ENCODE measurements at regions not wholly inside any gene's neighbourhood (a gene's known extent, or its start where the extent isn't known, plus 50 kb on each side); places are given as distances from the start of the nearest gene placed in this dataset.

GRCh38 chr13:89227356-89227755 is 1556.2 kb downstream of the SLITRK5 start:
- TF ChIP-seq, protein P1, sequence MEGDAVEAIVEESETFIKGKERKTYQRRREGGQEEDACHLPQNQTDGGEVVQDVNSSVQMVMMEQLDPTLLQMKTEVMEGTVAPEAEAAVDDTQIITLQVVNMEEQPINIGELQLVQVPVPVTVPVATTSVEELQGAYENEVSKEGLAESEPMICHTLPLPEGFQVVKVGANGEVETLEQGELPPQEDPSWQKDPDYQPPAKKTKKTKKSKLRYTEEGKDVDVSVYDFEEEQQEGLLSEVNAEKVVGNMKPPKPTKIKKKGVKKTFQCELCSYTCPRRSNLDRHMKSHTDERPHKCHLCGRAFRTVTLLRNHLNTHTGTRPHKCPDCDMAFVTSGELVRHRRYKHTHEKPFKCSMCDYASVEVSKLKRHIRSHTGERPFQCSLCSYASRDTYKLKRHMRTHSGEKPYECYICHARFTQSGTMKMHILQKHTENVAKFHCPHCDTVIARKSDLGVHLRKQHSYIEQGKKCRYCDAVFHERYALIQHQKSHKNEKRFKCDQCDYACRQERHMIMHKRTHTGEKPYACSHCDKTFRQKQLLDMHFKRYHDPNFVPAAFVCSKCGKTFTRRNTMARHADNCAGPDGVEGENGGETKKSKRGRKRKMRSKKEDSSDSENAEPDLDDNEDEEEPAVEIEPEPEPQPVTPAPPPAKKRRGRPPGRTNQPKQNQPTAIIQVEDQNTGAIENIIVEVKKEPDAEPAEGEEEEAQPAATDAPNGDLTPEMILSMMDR (IDR thresholded peaks at IDR 0.05; ENCODE audit: insufficient read depth, low read length), result no peak
- DNase-seq (ENCODE audit: low read depth), result no peak
- H3K4me3 ChIP-seq (ENCODE audit: low read depth, low read length), result no peak overlapping the region

- no peak for DNase-seq (ENCODE audit: low read depth)
- TF ChIP-seq, protein P1 (IDR thresholded peaks at IDR 0.05; ENCODE audit: insufficient read depth, low read length), result no peak
- H3K4me3 ChIP-seq (ENCODE audit: low read depth, low read length), result no peak overlapping the region
Measured at GRCh38 chr13:89238496-89238895, 1567.3 kb downstream of the SLITRK5 start.

GRCh38 chr13:89239361-89240127 is 1568.4 kb downstream of the SLITRK5 start:
- no peak for DNase-seq (ENCODE audit: low read depth)
- H3K4me3 ChIP-seq (ENCODE audit: low read depth, low read length), result no peak overlapping the region
- TF ChIP-seq, protein P1 (IDR thresholded peaks at IDR 0.05; ENCODE audit: insufficient read depth, low read length), result no peak

- no peak overlapping the region for H3K4me3 ChIP-seq (ENCODE audit: low read depth, low read length)
- TF ChIP-seq, protein P1 (IDR thresholded peaks at IDR 0.05; ENCODE audit: insufficient read depth, low read length), result no peak
- DNase-seq (ENCODE audit: low read depth), result no peak
Measured at GRCh38 chr13:89255844-89256406, 1584.8 kb downstream of the SLITRK5 start.

- DNase-seq (ENCODE audit: low read depth), result no peak
- TF ChIP-seq, protein P1 (IDR thresholded peaks at IDR 0.05; ENCODE audit: insufficient read depth, low read length), result no peak
- H3K4me3 ChIP-seq (ENCODE audit: low read depth, low read length), result no peak overlapping the region
Measured at GRCh38 chr13:89267734-89268133, 1596.6 kb downstream of the SLITRK5 start.

- no peak for DNase-seq (ENCODE audit: low read depth)
- TF ChIP-seq, protein P1 (IDR thresholded peaks at IDR 0.05; ENCODE audit: insufficient read depth, low read length), result no peak
- H3K4me3 ChIP-seq (ENCODE audit: low read depth, low read length), result no peak overlapping the region
Measured at GRCh38 chr13:89269737-89270136, 1598.6 kb downstream of the SLITRK5 start.
